Left forelimb (tissue), 1 donor: ENCODE measurements at regions not wholly inside any gene's neighbourhood (a gene's known extent, or its start where the extent isn't known, plus 50 kb on each side); places are given as distances from the start of the nearest gene placed in this dataset.

ENCODE experiments used
- DNase-seq: peaks from one replicate; pipeline ENCODE4 v3.0.0-alpha.2; 2018; ENCODE audit warnings: low spot score

DNA sequence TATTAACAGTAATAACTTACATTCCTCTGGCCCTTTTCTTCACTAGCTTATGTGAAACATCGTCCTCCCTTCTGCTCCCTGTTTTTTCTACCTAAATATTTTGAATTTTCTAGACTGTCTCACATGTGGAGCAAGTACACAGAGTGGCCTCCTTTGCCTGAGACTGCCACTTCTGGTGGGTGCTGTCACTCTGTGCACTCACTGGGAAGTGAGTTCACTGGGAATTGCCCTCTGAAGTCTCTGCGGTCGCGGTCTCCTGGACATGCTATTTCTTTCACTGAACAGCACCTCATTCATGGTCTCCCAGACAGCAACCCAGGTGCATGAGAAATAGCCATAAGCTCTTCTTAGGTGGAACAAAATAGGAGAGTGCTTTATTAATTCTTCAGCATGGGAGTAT, 1179.7 kb upstream of the ADGRL3 start:
- DNase-seq, result no peak

DNA sequence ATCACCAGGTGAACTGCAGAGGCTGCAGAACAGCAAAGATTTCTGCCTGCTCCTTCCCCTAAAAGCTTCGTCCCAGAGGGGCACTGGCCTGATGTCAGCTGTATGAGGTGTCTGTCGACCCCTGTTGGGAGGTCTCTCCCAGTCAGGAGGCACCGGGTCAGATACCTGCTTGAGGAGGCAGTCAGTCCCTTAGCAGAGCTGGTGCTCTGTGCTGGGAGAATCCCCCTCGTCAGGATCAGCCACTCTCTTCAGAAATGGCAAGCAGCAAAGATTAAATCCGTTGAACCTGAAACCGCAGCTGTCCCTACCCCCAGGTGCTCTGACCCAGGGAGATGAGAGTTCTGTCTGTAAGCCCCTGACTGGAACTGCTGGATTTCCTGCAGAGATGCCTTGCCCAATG, 1166.3 kb upstream of the ADGRL3 start:
- DNase-seq, result no peak

GRCh38 chr4:60034361-60034760, 1165.8 kb upstream of the ADGRL3 start:
- DNase-seq, result no peak

DNA sequence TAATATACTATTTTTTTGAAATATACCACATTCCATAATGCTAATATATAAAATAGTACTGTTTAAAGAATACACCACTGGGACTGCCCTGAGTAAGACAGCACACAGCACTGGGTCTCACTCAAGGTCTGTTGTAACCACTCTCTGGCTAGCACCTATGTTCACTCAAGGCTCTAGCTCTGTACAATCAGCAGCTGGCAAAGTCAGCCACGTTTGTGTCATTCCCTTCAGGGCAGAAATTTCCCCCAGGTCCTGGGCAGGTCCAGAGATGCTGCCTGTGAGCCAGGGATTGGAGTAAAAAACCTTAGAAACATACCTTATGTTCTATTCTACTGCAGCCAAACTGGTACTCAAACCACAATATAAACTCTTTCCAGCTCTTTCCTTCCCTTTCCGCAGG, 1160.2 kb upstream of the ADGRL3 start:
- no peak for DNase-seq

- no peak for DNase-seq
These were observed 1157.9 kb upstream of the ADGRL3 start for GRCh38 chr4:60042231-60042652.

- no peak for DNase-seq
These were observed 1157.2 kb upstream of the ADGRL3 start for GRCh38 chr4:60042941-60043340.

GRCh38 chr4:60078984-60079383, 1121.1 kb upstream of the ADGRL3 start:
- no peak for DNase-seq

DNA sequence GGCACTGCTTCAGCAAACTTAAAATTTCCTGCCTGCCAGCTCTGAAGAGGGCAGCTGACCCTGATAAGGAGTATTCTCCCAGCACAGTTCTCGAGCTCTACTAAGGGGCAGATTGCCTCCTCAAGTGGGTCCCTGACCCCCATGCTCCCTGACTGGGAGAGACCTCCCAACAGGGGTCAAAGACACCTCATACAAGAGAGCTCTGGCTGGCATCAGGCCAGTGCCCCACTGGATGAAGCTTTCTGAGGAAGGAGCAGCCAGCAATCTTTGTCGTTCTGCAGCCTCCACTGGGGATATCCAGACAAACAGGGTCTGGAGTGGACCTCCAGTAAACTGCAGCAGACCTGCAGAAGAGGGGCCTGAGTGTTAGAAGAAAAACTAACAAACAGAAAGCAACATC, 1118.3 kb upstream of the ADGRL3 start:
- no peak for DNase-seq

DNA sequence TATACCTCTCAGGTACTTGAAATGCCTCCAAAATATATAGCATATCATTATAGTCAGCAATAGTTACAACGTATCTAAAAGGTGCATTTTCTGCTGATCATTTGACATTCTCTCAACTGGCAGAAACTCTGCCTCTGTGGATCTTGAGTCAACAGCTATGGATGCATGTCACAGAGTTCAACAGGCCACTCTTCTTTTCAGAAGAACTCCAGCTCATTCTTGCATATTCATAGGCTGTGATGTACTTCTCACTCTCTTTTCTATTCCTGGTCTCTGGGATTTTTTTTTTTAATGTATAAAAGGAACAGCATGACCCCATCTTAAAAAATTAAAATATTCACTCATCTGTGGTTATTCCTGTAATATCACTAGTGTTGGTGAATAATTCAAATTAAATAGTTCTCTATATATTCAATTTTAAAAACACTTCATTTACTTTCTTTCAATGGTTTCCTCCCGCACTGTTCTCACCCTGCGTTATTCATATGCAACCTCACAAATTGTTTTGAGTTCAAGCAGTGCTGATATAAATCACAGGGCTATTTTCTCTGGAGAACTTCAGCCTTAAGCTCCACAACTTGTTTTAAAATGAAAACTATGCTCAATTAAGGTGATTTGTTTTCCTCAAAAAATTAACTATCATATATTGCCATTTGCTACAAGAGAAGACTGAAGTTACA, 1111.2 kb upstream of the ADGRL3 start:
- no peak for DNase-seq

- no peak for DNase-seq
These were observed 1110.4 kb upstream of the ADGRL3 start for GRCh38 chr4:60089546-60090273.

DNA sequence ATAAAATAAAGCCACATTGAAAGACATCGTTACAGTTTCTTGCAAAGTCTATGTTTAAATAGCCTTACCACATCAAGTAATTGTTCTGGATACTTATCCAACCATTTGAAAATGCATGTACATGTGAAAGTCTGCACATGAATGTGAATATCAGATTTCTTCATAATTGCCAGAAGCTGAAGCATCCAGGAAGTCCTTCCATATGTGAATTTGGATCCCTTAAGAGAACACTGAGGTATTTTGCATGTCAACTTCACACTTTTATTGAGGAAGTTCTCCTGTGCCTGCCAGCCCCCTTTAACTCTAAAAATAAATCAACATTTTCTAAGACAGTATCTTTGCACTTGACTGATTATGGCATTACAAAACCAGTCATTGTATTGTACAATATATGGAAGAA, 1103.5 kb upstream of the ADGRL3 start:
- no peak for DNase-seq

GRCh38 chr4:60116592-60116991, 1083.5 kb upstream of the ADGRL3 start:
- DNase-seq, result no peak

DNA sequence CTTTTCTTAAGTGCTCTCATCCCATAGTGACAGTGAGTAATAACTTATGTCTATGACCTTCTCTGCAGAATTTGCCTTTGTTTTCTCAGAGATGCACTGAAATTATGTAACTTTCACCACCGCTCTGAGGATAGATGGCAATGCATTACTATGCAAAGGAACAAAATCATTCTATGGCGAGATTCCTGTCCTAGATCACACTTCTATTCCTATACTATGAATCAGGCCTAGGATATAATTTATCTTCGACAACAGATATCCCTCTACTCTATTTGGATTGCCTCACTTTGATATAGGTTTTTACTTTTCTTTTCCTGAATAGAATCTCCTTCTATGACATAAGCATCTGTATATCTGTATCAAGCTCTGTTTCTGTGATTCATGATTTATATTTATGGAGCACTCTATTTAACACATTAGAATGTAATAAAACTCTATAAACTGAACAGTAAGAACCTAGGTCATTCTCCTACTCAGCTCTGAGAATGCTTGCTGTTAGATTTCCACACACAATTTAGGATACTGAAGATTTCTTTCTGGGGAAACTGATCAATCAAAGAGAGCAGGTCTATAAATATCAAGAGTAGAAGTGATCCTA, 1082.3 kb upstream of the ADGRL3 start:
- DNase-seq, result no peak

DNA sequence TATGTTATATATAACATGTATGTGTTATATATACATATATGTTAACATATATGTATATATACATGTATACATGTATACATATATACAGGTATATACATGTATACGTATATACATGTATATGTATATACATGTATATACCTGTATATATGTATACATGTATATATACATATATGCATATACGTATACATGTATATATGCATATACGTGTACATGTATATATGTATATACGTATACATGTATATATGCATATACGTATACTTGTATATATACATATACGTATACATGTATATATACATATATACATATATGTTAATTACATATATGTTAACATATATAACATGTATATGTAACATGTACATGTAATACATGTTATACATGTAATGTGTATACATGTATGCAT, 1077.3 kb upstream of the ADGRL3 start:
- no peak for DNase-seq

- no peak for DNase-seq
These were observed 1071.2 kb upstream of the ADGRL3 start for GRCh38 chr4:60128888-60129287.

- no peak for DNase-seq
These were observed 1070.4 kb upstream of the ADGRL3 start for GRCh38 chr4:60129740-60130139.

GRCh38 chr4:60133375-60133774, 1066.8 kb upstream of the ADGRL3 start:
- no peak for DNase-seq

GRCh38 chr4:60134099-60134498, 1066.0 kb upstream of the ADGRL3 start:
- no peak for DNase-seq

DNA sequence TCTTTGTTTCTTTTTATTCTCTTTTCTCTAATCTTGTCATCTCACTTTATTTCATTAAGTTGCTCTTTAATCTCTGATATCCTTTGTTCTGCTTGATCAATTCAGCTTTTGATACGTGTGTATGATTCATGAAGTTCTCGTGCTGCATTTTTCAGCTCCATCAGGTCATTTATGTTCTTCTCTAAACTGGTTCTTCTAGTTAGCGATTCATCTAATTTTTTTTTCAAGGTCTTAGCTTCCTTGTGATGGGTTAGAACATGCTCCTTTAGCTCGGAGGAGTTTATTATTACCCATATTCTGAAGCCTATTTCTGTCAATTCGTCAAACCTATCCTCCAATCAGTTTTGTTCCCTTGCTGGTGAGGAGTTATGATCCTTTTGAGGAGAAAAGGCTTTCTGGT, 1045.0 kb upstream of the ADGRL3 start:
- no peak for DNase-seq

- DNase-seq, result no peak
These were observed 1027.0 kb upstream of the ADGRL3 start for GRCh38 chr4:60173103-60173502.

DNA sequence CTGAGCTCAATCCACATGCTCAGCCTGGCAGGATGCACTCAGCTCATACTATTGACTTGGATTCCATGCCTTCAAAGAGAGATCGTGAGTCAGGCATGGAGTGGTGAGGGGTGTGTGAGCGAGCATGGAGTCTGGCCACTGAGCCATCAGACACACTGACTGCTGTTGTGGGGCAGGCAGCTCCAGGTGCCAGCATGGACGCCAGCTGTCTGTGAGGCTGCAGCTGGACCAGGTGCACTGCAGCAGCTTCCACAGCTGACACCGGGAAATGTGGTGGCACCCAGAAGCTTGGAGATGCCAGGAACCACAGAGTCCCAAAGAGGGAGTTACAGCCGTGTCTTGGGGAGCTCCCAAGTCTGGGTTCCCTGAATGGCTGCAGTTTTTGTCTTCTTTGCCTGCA, 1026.4 kb upstream of the ADGRL3 start:
- DNase-seq, result no peak

DNA sequence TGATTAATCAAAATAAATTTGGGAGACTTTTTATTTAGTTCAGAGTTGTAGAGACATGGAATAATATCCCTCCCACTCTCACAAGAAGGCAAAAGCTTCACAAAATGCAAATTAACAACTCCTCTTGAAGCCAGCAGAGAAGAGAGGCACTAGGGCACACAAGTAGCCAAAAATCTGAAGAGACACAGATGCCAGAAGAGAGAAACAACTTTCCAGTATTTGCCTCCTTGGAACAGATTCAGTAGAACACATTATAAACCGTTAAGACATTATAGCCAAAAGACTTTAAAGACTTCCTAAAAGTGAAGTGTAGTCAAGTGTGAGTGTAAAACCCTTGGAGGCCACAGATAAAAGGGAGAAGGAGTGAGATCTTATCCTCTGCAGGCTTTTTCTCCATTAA, 1024.9 kb upstream of the ADGRL3 start:
- no peak for DNase-seq

- no peak for DNase-seq
These were observed 1012.7 kb upstream of the ADGRL3 start for GRCh38 chr4:60187428-60187827.

DNA sequence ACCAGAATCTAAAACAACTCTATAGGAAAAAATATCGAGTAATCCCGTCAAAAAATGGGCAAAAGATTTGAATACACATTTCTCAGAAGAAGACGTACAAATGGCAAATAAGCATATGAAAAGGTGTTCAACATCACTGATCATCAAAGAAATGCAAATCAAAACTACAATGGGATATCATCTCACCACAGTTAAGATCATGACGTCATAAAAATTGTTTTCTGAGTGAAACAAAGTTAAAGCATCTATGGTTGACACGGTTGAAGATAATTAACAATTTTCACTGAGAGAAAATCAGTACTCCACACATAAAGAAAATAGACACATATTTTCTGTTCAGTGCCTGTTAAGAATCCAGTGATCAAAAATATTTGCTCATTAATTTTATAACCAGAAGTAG, 1010.8 kb upstream of the ADGRL3 start:
- no peak for DNase-seq
